ENCODE measurements at regions not wholly inside any gene's neighbourhood (a gene's known extent, or its start where the extent isn't known, plus 50 kb on each side); places are given as distances from the start of the nearest gene placed in this dataset.

DNA sequence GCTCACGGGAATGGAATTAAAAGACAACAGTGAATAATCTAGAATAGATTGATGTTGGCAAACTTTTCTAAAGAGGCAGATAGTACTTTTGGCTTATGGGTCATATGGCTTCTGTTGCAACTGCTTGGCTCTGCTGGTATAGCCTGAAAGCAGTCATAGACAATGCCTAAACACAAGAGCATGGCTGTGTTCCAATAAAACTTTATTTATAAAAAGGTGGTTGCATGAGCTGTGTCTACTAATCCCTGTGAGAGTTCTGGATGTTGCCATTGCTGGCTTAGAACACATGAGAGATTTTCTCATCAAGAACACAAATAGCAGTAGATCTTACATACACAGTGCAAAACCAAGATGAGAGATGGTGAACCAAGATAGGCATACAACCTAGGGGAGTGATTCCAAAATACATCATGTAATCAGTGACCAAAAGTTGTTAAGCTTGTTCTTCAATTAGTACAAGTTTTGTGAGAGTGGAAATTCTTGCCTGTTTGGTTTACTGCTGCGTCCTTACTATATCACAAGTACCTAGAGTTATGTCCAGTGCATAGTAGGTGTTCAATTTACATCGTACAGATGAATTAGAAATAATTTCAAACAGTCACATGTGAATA lies 380.0 kb downstream of the METTL4 start:
- no peaks in the 10 kb centered on the region for H3K36me3 Mint-ChIP-seq (ENCODE audit: low read depth)
- H3K27me3 ChIP-seq (ENCODE audit: control insufficient read depth in 1 of 2, insufficient read depth in 2 of 2, low read length in 2 of 2), result no peaks in the 10 kb centered on the region
- no peaks in the 10 kb centered on the region for H3K4me1 Mint-ChIP-seq (ENCODE audit: low read depth)
- POLR2A ChIA-PET, result no interaction called here
- no peak for DNase-seq
- H3K9me3 Mint-ChIP-seq, result peaks cover 9% of the 10 kb centered on the region
- H3K27me3 Mint-ChIP-seq, result peaks cover 9% of the 10 kb centered on the region
- intact Hi-C loops (cut with DNase I, micrococcal nuclease), result no loop called here
- H3K36me3 ChIP-seq (ENCODE audit: insufficient read depth, low read length), result no peaks in the 10 kb centered on the region
- no peaks in the 10 kb centered on the region for H3K4me1 ChIP-seq (ENCODE audit: insufficient read depth, low read length)
- H3K4me3 ChIP-seq (ENCODE audit: low read length), result no peak overlapping the region
- no peak overlapping the region for H3K4me3 Mint-ChIP-seq
- H3K27ac ChIP-seq (ENCODE audit: low read depth in 1 of 2, low read length in 2 of 2), result no peak overlapping the region
- H3K9me3 ChIP-seq (ENCODE audit: control insufficient read depth in 1 of 2, insufficient read depth in 1 of 2, low read length in 2 of 2), result peaks cover 0 to 9% of the 10 kb centered on the region in 2 experiments
- TF ChIP-seq, protein P1, sequence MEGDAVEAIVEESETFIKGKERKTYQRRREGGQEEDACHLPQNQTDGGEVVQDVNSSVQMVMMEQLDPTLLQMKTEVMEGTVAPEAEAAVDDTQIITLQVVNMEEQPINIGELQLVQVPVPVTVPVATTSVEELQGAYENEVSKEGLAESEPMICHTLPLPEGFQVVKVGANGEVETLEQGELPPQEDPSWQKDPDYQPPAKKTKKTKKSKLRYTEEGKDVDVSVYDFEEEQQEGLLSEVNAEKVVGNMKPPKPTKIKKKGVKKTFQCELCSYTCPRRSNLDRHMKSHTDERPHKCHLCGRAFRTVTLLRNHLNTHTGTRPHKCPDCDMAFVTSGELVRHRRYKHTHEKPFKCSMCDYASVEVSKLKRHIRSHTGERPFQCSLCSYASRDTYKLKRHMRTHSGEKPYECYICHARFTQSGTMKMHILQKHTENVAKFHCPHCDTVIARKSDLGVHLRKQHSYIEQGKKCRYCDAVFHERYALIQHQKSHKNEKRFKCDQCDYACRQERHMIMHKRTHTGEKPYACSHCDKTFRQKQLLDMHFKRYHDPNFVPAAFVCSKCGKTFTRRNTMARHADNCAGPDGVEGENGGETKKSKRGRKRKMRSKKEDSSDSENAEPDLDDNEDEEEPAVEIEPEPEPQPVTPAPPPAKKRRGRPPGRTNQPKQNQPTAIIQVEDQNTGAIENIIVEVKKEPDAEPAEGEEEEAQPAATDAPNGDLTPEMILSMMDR (IDR thresholded peaks at IDR 0.05), result no peak
- no peak overlapping the region for H3K27ac Mint-ChIP-seq
- ATAC-seq (ENCODE audit: poor library complexity), result no peak
- CTCF ChIA-PET, result no interaction called here

DNA sequence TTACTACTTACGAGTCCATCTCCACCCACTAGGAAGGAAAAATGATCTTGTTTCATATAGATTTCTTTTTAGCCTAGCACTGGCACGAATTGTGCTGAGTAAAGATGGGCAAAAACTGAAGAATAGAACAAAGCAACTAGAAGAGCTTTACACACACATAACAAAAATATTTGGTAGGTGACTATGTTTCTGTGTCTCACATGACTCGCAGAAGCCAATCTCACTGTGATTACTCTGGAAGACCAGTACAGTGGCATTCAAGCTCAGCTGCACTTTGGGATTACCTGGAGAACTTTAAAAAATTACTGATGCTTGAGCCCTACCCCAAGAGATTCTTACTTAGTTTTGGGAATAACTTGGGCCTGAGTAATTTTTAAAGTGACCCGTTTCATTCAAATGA lies 378.7 kb downstream of the METTL4 start:
- ChIA-PET CTCF (no interaction called here), POLR2A (no interaction called here)
- Mint-ChIP-seq H3K27me3 (peaks cover 12% of the 10 kb centered on the region), H3K4me1 (ENCODE audit: low read depth) (no peaks in the 10 kb centered on the region), H3K27ac (no peak overlapping the region), H3K4me3 (no peak overlapping the region), H3K9me3 (peaks cover 9% of the 10 kb centered on the region), H3K36me3 (ENCODE audit: low read depth) (no peaks in the 10 kb centered on the region)
- no peak overlapping the region for H3K27ac ChIP-seq (ENCODE audit: low read depth in 1 of 2, low read length in 2 of 2)
- ATAC-seq (ENCODE audit: poor library complexity), result no peak
- H3K9me3 ChIP-seq (ENCODE audit: control insufficient read depth in 1 of 2, insufficient read depth in 1 of 2, low read length in 2 of 2), result peaks cover 0 to 9% of the 10 kb centered on the region in 2 experiments
- no peaks in the 10 kb centered on the region for H3K36me3 ChIP-seq (ENCODE audit: insufficient read depth, low read length)
- intact Hi-C loops (cut with DNase I, micrococcal nuclease), result no loop called here
- no peak overlapping the region for H3K4me3 ChIP-seq (ENCODE audit: low read length)
- TF ChIP-seq, protein P1 (IDR thresholded peaks at IDR 0.05), result no peak
- H3K27me3 ChIP-seq (ENCODE audit: control insufficient read depth in 1 of 2, insufficient read depth in 2 of 2, low read length in 2 of 2), result no peaks in the 10 kb centered on the region
- H3K4me1 ChIP-seq (ENCODE audit: insufficient read depth, low read length), result no peaks in the 10 kb centered on the region
- DNase-seq, result no peak

DNA sequence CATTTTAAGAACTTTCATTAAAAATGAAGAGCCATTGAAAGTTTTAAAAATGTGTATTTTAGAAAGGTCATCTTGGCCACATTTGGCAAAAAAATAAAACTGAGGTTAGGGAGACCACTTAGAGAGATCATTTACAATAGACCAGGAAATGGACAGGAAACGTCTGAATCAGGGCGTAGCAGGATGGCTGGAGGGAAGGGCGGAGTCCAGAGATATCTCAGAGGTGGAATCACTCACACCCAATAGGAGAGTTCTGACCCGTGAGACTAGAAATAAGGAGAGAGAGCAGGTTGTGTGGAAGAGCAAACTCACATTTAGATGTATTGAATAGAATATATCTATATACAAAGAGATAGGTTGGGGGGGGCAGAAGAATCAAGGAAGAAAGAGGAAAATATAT lies 373.4 kb downstream of the METTL4 start:
- H3K27ac ChIP-seq (ENCODE audit: low read depth in 1 of 2, low read length in 2 of 2), result no peak overlapping the region
- POLR2A ChIA-PET, result no interaction called here
- H3K27me3 ChIP-seq (ENCODE audit: control insufficient read depth in 1 of 2, insufficient read depth in 2 of 2, low read length in 2 of 2), result no peaks in the 10 kb centered on the region
- peaks cover 0 to 2% of the 10 kb centered on the region in 2 experiments for H3K9me3 ChIP-seq (ENCODE audit: control insufficient read depth in 1 of 2, insufficient read depth in 1 of 2, low read length in 2 of 2)
- H3K9me3 Mint-ChIP-seq, result peaks cover 6% of the 10 kb centered on the region
- H3K27me3 Mint-ChIP-seq, result peaks cover 17% of the 10 kb centered on the region
- no peaks in the 10 kb centered on the region for H3K36me3 Mint-ChIP-seq (ENCODE audit: low read depth)
- H3K4me3 ChIP-seq (ENCODE audit: low read length), result no peak overlapping the region
- H3K4me1 Mint-ChIP-seq (ENCODE audit: low read depth), result no peaks in the 10 kb centered on the region
- H3K4me1 ChIP-seq (ENCODE audit: insufficient read depth, low read length), result no peaks in the 10 kb centered on the region
- H3K27ac Mint-ChIP-seq, result no peak overlapping the region
- TF ChIP-seq, protein P1 (IDR thresholded peaks at IDR 0.05), result no peak
- no peaks in the 10 kb centered on the region for H3K36me3 ChIP-seq (ENCODE audit: insufficient read depth, low read length)
- no peak overlapping the region for H3K4me3 Mint-ChIP-seq
- CTCF ChIA-PET, result no interaction called here
- ATAC-seq (ENCODE audit: poor library complexity), result no peak
- no peak for DNase-seq
- intact Hi-C loops (cut with DNase I, micrococcal nuclease), result no loop called here
